ENCODE measurements at regions not wholly inside any gene's neighbourhood (a gene's known extent, or its start where the extent isn't known, plus 50 kb on each side); places are given as distances from the start of the nearest gene placed in this dataset.

GRCh38 chr12:111270239-111270638 is 98.7 kb downstream of the PHETA1 start:
- no peak for TF ChIP-seq EZH2phosphoT487 (IDR thresholded peaks at IDR 0.05; ENCODE audit: low read depth)
- no peak for TF ChIP-seq CTCF (IDR thresholded peaks at IDR 0.05; ENCODE audit: low read depth, low read length)
- no peaks in the 10 kb centered on the region for H3K79me2 ChIP-seq (ENCODE audit: low read length)

GRCh38 chr12:111269718-111270117 is 99.2 kb downstream of the PHETA1 start:
- H3K27ac ChIP-seq (ENCODE audit: low read length): no peak overlapping the region
- H3K79me2 ChIP-seq (ENCODE audit: low read length): no peaks in the 10 kb centered on the region
- H2AFZ ChIP-seq (ENCODE audit: low read depth, low read length): no peak overlapping the region
- no peaks in the 10 kb centered on the region for H4K20me1 ChIP-seq (ENCODE audit: insufficient read depth, low read length)
- no peak for TF ChIP-seq CTCF (IDR thresholded peaks at IDR 0.05; ENCODE audit: low read depth, low read length)
- TF ChIP-seq EZH2phosphoT487 (IDR thresholded peaks at IDR 0.05; ENCODE audit: low read depth): no peak
- no peaks in the 10 kb centered on the region for H3K4me1 ChIP-seq (ENCODE audit: low read length)
- no peaks in the 10 kb centered on the region for H3K9me3 ChIP-seq (ENCODE audit: insufficient read depth, low read length)
- H3K4me2 ChIP-seq (ENCODE audit: low read length): no peak overlapping the region
- no peak overlapping the region for H3K9ac ChIP-seq (ENCODE audit: low read length)
- no peak overlapping the region for H3K4me3 ChIP-seq (ENCODE audit: low read length)
- H3K36me3 ChIP-seq (replicated peaks; ENCODE audit: low read depth, low read length): no peaks in the 10 kb centered on the region
- H3K27me3 ChIP-seq (ENCODE audit: low read depth, low read length): no peaks in the 10 kb centered on the region; the same call in 1 of the 2 replicates

More at GRCh38 chr12:111270239-111270638, 98.7 kb downstream of the PHETA1 start:
- no peak overlapping the region for H2AFZ ChIP-seq (ENCODE audit: low read depth, low read length)
- H4K20me1 ChIP-seq (ENCODE audit: insufficient read depth, low read length): no peaks in the 10 kb centered on the region
- no peak overlapping the region for H3K9ac ChIP-seq (ENCODE audit: low read length)
- H3K27ac ChIP-seq (ENCODE audit: low read length): no peak overlapping the region
- no peak overlapping the region for H3K4me2 ChIP-seq (ENCODE audit: low read length)
- H3K27me3 ChIP-seq (ENCODE audit: low read depth, low read length): no peaks in the 10 kb centered on the region; the same call in 1 of the 2 replicates
- H3K36me3 ChIP-seq (replicated peaks; ENCODE audit: low read depth, low read length): no peaks in the 10 kb centered on the region
- no peak overlapping the region for H3K4me3 ChIP-seq (ENCODE audit: low read length)
- H3K9me3 ChIP-seq (ENCODE audit: insufficient read depth, low read length): no peaks in the 10 kb centered on the region
- no peaks in the 10 kb centered on the region for H3K4me1 ChIP-seq (ENCODE audit: low read length)

GRCh38 chr12:111268738-111269572 is 99.9 kb downstream of the PHETA1 start:
- H3K9ac ChIP-seq (ENCODE audit: low read length): no peak overlapping the region
- H3K4me3 ChIP-seq (ENCODE audit: low read length): no peak overlapping the region
- no peaks in the 10 kb centered on the region for H3K9me3 ChIP-seq (ENCODE audit: insufficient read depth, low read length)
- H3K4me2 ChIP-seq (ENCODE audit: low read length): no peak overlapping the region
- no peaks in the 10 kb centered on the region for H3K4me1 ChIP-seq (ENCODE audit: low read length)
- no peaks in the 10 kb centered on the region; the same call in 1 of the 2 replicates for H3K27me3 ChIP-seq (ENCODE audit: low read depth, low read length)
- no peak overlapping the region for H3K27ac ChIP-seq (ENCODE audit: low read length)
- H3K36me3 ChIP-seq (replicated peaks; ENCODE audit: low read depth, low read length): no peaks in the 10 kb centered on the region
- no peak overlapping the region for H2AFZ ChIP-seq (ENCODE audit: low read depth, low read length)
- TF ChIP-seq CTCF (IDR thresholded peaks at IDR 0.05; ENCODE audit: low read depth, low read length): peak; percentile 57
- TF ChIP-seq EZH2phosphoT487 (IDR thresholded peaks at IDR 0.05; ENCODE audit: low read depth): no peak
- H4K20me1 ChIP-seq (ENCODE audit: insufficient read depth, low read length): no peaks in the 10 kb centered on the region
- H3K79me2 ChIP-seq (ENCODE audit: low read length): no peaks in the 10 kb centered on the region

GRCh38 chr12:111267144-111267543 is 101.8 kb downstream of the PHETA1 start:
- H3K9ac ChIP-seq (ENCODE audit: low read length): no peak overlapping the region
- no peak overlapping the region for H3K27ac ChIP-seq (ENCODE audit: low read length)
- TF ChIP-seq CTCF (IDR thresholded peaks at IDR 0.05; ENCODE audit: low read depth, low read length): no peak
- TF ChIP-seq EZH2phosphoT487 (IDR thresholded peaks at IDR 0.05; ENCODE audit: low read depth): no peak
- no peaks in the 10 kb centered on the region for H4K20me1 ChIP-seq (ENCODE audit: insufficient read depth, low read length)
- H3K79me2 ChIP-seq (ENCODE audit: low read length): no peaks in the 10 kb centered on the region
- no peaks in the 10 kb centered on the region for H3K36me3 ChIP-seq (replicated peaks; ENCODE audit: low read depth, low read length)
- no peak overlapping the region for H3K4me2 ChIP-seq (ENCODE audit: low read length)
- H3K4me1 ChIP-seq (ENCODE audit: low read length): no peaks in the 10 kb centered on the region
- no peaks in the 10 kb centered on the region; the same call in 1 of the 2 replicates for H3K27me3 ChIP-seq (ENCODE audit: low read depth, low read length)
- H3K4me3 ChIP-seq (ENCODE audit: low read length): no peak overlapping the region
- H3K9me3 ChIP-seq (ENCODE audit: insufficient read depth, low read length): no peaks in the 10 kb centered on the region
- H2AFZ ChIP-seq (ENCODE audit: low read depth, low read length): no peak overlapping the region

Data from OCI-LY3 (cell line).